ENCODE measurements at regions not wholly inside any gene's neighbourhood (a gene's known extent, or its start where the extent isn't known, plus 50 kb on each side); places are given as distances from the start of the nearest gene placed in this dataset.

DNA sequence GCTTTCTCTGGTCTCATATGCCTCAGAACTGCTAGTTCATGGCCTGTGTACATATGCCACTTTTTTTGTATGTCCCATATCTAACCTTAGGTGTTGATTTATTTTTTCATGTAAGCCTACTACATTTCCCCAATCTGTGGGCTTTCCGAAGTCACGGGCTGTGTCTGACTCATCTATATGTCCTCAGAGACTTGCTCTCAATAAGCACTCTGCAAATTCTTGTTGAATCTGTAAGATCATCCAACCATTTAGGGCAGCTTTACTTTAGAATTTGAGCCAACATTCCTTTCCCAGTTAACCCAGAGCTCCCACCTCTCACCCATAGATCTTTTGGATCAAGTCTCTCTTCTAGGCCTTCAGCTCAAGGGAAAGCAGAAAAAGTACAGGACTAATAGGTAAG, 263.4 kb downstream of the SEC61B start:
- TF ChIP-seq, protein P1, sequence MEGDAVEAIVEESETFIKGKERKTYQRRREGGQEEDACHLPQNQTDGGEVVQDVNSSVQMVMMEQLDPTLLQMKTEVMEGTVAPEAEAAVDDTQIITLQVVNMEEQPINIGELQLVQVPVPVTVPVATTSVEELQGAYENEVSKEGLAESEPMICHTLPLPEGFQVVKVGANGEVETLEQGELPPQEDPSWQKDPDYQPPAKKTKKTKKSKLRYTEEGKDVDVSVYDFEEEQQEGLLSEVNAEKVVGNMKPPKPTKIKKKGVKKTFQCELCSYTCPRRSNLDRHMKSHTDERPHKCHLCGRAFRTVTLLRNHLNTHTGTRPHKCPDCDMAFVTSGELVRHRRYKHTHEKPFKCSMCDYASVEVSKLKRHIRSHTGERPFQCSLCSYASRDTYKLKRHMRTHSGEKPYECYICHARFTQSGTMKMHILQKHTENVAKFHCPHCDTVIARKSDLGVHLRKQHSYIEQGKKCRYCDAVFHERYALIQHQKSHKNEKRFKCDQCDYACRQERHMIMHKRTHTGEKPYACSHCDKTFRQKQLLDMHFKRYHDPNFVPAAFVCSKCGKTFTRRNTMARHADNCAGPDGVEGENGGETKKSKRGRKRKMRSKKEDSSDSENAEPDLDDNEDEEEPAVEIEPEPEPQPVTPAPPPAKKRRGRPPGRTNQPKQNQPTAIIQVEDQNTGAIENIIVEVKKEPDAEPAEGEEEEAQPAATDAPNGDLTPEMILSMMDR (IDR thresholded peaks at IDR 0.05): no peak
- no peak for TF ChIP-seq POLR2AphosphoS5 (IDR thresholded peaks at IDR 0.05)
